ENCODE measurements at regions not wholly inside any gene's neighbourhood (a gene's known extent, or its start where the extent isn't known, plus 50 kb on each side); places are given as distances from the start of the nearest gene placed in this dataset.

- CTCF ChIA-PET: no interaction called here
Observed at GRCh38 chrX:20711366-20711765, 444.7 kb upstream of the RPS6KA3 start.

GRCh38 chrX:20693078-20693477 lies 426.4 kb upstream of the RPS6KA3 start:
- ATAC-seq: no peak
- Histone ChIP-seq H4K20me1 (ENCODE audit: low read length) (no peaks in the 10 kb centered on the region), H3K36me3 (ENCODE audit: low read depth, low read length) (no peaks in the 10 kb centered on the region), H3K4me2 (ENCODE audit: low read length) (no peak overlapping the region), H3K27me3 (ENCODE audit: low read length) (no peaks in the 10 kb centered on the region), H3K4me3 (ENCODE audit: low read length) (no peak overlapping the region), H3F3A (ENCODE audit: low read length, unreplicated experiment) (no peaks in the 10 kb centered on the region), H3K79me2 (ENCODE audit: low read length) (no peaks in the 10 kb centered on the region), H3K4me1 (ENCODE audit: insufficient read depth, low read length) (no peaks in the 10 kb centered on the region), H3K9ac (ENCODE audit: low read length) (no peak overlapping the region), H3K9me2 (replicated peaks; ENCODE audit: low read length) (no peaks in the 10 kb centered on the region), H2AFZ (ENCODE audit: low read length) (no peak overlapping the region), H3K27ac (ENCODE audit: low read length) (no peak overlapping the region), H3K9me3 (ENCODE audit: low read length) (no peaks in the 10 kb centered on the region)
- CTCF ChIA-PET: no interaction called here
- intact Hi-C loops (cut with micrococcal nuclease): no loop called here
- no TSS peak for BruUV-seq (replicated peaks)
- DNase-seq: no peak
- no peak for TF ChIP-seq CTCF (conservative IDR thresholded peaks at IDR 0.05; ENCODE audit: low read depth, low read length)
- TF ChIP-seq EZH2 (IDR thresholded peaks at IDR 0.05; ENCODE audit: low read length, unreplicated experiment): no peak
- TF ChIP-seq EZH2phosphoT487 (IDR thresholded peaks at IDR 0.05; ENCODE audit: borderline replicate concordance, low read length): no peak
- POLR2A ChIA-PET (ENCODE audit: unreplicated experiment): no interaction called here

More at GRCh38 chrX:20711366-20711765, 444.7 kb upstream of the RPS6KA3 start:
- Histone ChIP-seq H3K9me3 (ENCODE audit: low read length) (no peaks in the 10 kb centered on the region), H2AFZ (ENCODE audit: low read length) (no peak overlapping the region), H3K4me3 (ENCODE audit: low read length) (no peak overlapping the region), H3K79me2 (ENCODE audit: low read length) (no peaks in the 10 kb centered on the region), H3K27me3 (ENCODE audit: low read length) (no peaks in the 10 kb centered on the region), H3K9ac (ENCODE audit: low read length) (no peak overlapping the region), H3K36me3 (ENCODE audit: low read depth, low read length) (no peaks in the 10 kb centered on the region), H3K27ac (ENCODE audit: low read length) (no peak overlapping the region), H4K20me1 (ENCODE audit: low read length) (no peaks in the 10 kb centered on the region), H3K4me1 (ENCODE audit: insufficient read depth, low read length) (no peaks in the 10 kb centered on the region), H3F3A (ENCODE audit: low read length, unreplicated experiment) (no peaks in the 10 kb centered on the region), H3K9me2 (replicated peaks; ENCODE audit: low read length) (no peaks in the 10 kb centered on the region), H3K4me2 (ENCODE audit: low read length) (no peak overlapping the region)
- no peak for ATAC-seq
- DNase-seq: no peak
- no TSS peak for BruUV-seq (replicated peaks)
- intact Hi-C loops (cut with micrococcal nuclease): no loop called here
- TF ChIP-seq EZH2phosphoT487 (IDR thresholded peaks at IDR 0.05; ENCODE audit: borderline replicate concordance, low read length) (no peak), CTCF (conservative IDR thresholded peaks at IDR 0.05; ENCODE audit: low read depth, low read length) (no peak), EZH2 (IDR thresholded peaks at IDR 0.05; ENCODE audit: low read length, unreplicated experiment) (no peak)
- POLR2A ChIA-PET (ENCODE audit: unreplicated experiment): no interaction called here

GRCh38 chrX:20686256-20686655 lies 419.5 kb upstream of the RPS6KA3 start:
- Histone ChIP-seq H3K4me1 (ENCODE audit: insufficient read depth, low read length) (no peaks in the 10 kb centered on the region), H4K20me1 (ENCODE audit: low read length) (no peaks in the 10 kb centered on the region), H3K4me2 (ENCODE audit: low read length) (no peak overlapping the region), H3F3A (ENCODE audit: low read length, unreplicated experiment) (no peaks in the 10 kb centered on the region), H3K36me3 (ENCODE audit: low read depth, low read length) (no peaks in the 10 kb centered on the region), H3K9ac (ENCODE audit: low read length) (no peak overlapping the region), H3K79me2 (ENCODE audit: low read length) (no peaks in the 10 kb centered on the region), H3K9me3 (ENCODE audit: low read length) (no peaks in the 10 kb centered on the region), H3K9me2 (replicated peaks; ENCODE audit: low read length) (no peaks in the 10 kb centered on the region), H2AFZ (ENCODE audit: low read length) (no peak overlapping the region), H3K27me3 (ENCODE audit: low read length) (0 out of 2 replicates have a peak, but pooled peaks cover 7% of the 10 kb centered on the region), H3K4me3 (ENCODE audit: low read length) (no peak overlapping the region), H3K27ac (ENCODE audit: low read length) (no peak overlapping the region)
- TF ChIP-seq CTCF (conservative IDR thresholded peaks at IDR 0.05; ENCODE audit: low read depth, low read length) (no peak), EZH2phosphoT487 (IDR thresholded peaks at IDR 0.05; ENCODE audit: borderline replicate concordance, low read length) (no peak), EZH2 (IDR thresholded peaks at IDR 0.05; ENCODE audit: low read length, unreplicated experiment) (no peak)
- intact Hi-C loops (cut with micrococcal nuclease): no loop called here
- no peak for ATAC-seq
- BruUV-seq (replicated peaks): no TSS peak
- ChIA-PET CTCF (no interaction called here), POLR2A (ENCODE audit: unreplicated experiment) (no interaction called here)
- no peak for DNase-seq

Measured in PC-3 (cell line).